ENCODE measurements at regions not wholly inside any gene's neighbourhood (a gene's known extent, or its start where the extent isn't known, plus 50 kb on each side); places are given as distances from the start of the nearest gene placed in this dataset.
"Not testable (repeated sequence)": the region's sequence is repeated elsewhere in the genome, so short reads cannot be mapped to it uniquely, and the experiment has no call there.

DNA sequence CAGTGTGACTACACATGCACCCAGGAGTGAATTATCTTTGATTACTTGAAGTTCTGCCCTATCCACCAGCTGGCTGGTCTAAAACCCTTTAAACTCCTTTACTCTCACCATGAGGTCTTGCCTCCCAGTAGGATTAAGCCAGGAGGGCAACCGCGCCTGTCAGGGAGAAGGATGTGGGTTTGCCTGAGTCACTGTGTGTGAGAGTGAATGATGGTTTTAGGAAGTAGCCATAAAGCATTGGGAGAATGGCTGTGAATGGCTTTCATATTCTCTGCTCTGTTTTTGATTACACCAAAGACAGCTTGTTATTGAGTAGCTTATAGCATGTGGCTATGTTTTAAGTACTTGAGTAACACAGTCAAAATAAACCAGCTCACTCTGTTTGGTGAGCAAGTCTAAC is 637.7 kb upstream of the TBL1XR1 start:
- DNase-seq = peak; percentile 100

GRCh38 chr3:177835917-177836316 is 638.6 kb upstream of the TBL1XR1 start:
- DNase-seq = peak; percentile 94

- DNase-seq = peak; percentile 80
Observed at GRCh38 chr3:177836671-177837070, 639.4 kb upstream of the TBL1XR1 start.

GRCh38 chr3:177837951-177838655 is 640.8 kb upstream of the TBL1XR1 start:
- DNase-seq = no peak

- DNase-seq = no peak
Observed at GRCh38 chr3:177838766-177839350, 641.6 kb upstream of the TBL1XR1 start.

DNA sequence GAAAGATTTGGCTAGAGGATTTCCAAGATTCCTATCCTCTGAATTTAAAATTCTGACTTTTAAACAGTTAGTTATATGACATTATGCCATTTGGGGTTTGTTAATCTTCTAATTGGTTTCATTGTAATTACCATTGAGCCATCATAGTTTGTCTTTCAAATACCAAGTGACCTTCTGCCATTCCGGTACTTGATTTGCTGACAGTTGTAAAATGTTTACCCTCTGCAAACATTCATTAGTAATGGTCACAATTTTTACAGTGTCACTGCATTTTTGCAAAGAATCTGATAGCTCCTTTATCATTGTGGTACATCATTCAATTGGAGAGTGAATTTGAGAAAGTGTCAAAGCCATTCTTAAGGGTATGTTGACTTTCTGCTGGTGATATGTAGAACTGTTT is 645.0 kb upstream of the TBL1XR1 start:
- no peak for DNase-seq

GRCh38 chr3:177842743-177843734 is 645.8 kb upstream of the TBL1XR1 start:
- DNase-seq = no peak

- DNase-seq = no peak
Observed at GRCh38 chr3:177852001-177852807, 654.9 kb upstream of the TBL1XR1 start.

DNA sequence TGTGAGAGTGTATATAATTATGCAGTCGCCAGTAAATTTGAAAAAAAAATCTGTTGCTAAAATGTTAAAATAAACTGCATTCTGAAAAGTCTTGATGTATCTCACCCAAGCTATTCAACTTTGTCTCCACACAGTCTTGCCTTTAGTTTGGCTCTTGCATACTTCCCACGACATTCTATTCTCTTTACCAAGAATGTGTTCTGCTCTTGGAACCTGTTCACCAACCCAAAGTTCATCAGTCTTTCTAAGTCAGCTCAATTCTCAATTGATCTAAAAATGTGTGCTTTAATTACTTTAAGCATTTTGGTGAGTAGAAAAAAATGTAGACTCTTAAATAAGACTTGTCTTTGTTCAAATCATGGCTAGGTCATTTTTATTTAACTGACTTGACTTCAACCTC is 657.7 kb upstream of the TBL1XR1 start:
- DNase-seq = no peak

DNA sequence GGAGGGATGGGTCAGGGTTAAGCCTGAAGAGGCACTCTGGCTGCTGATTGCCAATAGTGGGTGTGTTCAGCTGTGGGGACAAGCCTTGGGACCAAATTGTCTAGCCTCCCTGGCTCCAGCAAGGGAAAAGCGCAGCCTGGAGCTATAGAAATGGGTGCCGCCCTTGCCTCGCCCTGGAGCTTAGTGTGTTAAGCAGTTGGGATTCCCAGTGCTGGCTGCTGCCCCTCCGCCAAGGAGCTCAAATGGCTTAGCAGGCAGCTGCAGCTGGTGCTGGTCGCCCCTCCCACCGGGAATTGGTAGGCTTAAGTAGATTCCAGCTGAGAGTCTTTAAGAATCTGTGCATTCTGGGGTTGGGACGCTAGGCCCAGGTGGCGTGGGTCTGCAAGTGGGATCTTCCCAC is 662.9 kb upstream of the TBL1XR1 start:
- DNase-seq = no peak

DNA sequence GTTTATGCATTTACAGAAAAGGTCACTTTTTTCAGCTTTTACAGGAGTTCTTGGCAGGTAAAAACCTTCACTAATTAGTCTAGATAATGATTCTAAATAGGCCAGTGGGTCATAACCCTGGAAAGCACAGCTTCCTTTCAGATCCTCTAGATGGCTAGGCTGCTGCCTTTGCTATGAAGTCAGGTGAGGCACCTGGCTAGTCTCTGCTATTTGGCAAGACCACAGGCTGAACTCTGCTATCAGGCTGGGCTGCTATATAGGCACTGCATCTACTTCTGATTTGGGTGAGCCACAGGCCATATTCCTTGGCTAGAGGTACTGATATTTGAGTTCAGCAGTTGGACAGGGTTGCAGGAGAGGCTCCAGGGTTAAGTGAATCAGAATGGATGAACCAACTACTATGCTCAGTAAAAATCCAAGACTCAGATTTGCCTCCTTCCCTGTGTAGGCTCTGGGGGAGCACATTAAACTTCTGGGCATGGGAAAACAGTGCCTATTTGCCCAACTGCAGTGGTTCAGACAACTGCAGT is 665.7 kb upstream of the TBL1XR1 start:
- no peak for DNase-seq

DNA sequence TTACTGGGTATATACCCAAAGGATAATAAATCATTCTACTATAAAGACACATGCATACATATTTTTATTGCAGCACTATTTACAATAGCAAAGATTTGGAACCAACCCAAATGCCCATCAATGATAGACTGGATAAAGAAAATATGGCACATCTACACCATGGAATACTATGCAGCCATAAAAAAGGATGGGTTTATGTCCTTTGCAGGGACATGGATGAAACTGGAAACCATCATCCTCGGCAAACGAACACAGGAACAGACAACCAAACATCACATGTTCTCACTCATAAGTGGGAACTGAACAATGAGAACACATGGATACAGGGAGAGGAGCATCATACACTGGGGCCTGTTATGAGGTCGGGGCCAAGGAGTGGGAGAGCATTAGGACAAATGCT is 665.0 kb upstream of the KCNMB2 start:
- DNase-seq = not testable (repeated sequence)

GRCh38 chr3:177878192-177878591 is 658.0 kb upstream of the KCNMB2 start:
- no peak for DNase-seq

DNA sequence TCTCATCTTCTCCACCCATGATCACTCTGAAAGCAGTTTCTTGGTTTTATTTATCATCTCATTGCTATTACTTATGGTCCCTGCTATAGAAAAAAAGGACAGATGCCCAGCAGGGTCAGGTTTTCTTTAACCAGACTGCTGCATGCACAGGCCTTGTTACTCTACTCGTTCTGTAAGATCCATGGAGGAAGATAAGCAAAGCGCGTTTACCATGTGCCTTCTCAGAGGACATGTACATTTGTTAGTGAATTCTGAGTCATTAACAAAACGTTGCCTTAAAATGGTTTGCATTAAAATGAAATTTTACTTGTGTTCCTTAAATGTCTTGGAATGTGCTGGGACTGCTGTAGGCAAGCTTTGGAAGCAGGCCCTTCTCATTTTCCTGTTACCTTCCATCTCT is 657.3 kb upstream of the KCNMB2 start:
- DNase-seq = no peak

DNA sequence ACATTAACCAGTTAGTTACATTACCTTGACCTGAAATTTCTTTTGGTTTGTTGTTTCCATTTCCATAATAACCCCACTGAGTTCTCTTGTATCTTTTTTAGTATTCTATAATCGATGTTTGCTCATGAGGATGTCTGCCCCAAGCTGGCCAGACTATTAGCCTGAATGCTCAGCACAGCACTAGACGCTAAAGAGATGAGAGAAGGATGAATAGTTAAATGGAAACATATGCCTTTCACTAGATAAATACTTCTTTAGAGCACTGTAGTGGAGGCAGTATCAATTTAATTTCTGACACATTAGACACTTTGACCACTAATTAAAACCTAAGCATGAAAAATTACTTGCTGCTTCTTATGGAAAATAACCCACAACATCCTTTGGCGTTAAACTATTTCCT is 654.9 kb upstream of the KCNMB2 start:
- no peak for DNase-seq

DNA sequence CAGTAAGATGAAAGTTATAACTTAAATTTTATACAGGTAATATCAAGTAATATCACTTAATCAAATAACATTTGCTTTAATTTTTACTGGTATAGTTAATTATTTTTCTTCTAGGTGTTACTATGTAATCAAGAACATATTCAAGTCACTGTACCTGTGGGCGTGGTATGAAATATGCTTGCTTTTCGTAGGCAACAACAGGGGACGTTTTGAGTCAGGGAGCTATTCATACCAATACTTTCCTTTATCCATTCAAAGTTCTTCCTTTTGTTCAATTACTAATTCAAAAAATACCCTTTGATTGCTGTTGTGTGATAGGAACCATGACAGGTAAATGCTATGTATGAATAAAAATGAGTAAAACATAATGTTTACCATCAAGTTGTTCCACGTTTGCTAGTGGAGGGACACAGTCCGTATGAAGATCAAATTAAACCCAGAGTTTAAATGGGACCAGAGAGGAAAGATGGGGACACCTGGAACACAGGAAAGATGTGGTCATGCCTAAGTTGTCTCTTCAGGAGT is 654.0 kb upstream of the KCNMB2 start:
- DNase-seq = no peak

DNA sequence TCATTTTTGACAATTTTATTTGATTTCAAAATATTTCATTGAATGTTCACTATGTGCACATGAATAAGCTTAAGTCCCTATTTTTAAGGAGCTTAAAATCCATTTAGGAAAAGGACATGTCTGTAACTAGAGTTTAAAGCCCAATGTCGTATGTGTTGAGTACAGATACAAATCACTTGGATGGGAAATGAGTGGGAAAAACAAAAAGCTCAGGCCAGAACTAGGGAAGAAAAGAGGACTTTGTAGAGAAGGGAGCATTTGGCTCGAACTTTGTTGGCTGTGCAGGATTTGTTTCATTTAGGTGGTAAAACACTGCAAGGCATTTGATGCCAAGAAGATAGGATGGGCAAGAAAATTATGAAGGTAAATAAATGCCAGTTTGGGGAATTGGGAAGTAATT is 653.1 kb upstream of the KCNMB2 start:
- DNase-seq = no peak

GRCh38 chr3:177883957-177884356 is 652.3 kb upstream of the KCNMB2 start:
- no peak for DNase-seq

DNA sequence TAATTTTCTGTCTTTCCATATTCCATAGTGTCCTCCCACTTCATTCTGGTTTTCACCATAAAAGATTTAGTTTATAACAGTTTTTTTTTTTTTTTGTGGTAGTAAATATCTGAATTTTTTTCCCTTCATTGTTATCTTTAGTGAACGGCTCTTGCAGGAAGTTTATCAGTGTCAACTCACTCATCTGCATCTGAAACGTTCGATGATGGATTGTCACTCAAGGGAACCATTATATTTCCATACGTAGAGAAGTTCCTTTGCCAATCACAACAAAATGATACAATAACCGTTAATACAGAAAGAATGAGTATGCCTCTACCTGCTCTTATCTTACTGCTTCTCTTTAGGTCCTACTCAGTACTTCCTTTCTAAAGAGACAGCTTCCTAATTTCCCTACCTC is 651.2 kb upstream of the KCNMB2 start:
- DNase-seq = no peak

GRCh38 chr3:177886501-177886900 is 649.7 kb upstream of the KCNMB2 start:
- DNase-seq = no peak

DNA sequence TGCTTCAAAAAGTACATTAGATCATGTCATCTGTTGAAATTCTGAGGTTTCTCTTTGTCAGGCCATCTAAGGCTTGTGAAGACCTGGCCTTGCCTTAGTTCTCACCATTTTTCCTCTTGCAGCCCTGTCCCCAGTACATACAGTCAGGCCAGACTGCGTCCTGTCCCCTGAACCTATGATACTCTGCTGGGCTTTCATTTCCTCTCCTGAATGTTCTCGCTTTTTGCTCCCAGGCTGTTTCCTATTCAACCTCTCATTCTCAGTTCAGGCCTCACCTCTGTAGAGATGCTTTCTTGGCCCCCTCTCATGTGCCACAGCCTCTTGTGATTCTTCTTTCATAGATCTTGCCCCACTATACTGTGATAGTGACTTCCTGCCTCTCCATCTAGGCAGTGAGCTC is 648.8 kb upstream of the KCNMB2 start:
- DNase-seq = no peak

DNA sequence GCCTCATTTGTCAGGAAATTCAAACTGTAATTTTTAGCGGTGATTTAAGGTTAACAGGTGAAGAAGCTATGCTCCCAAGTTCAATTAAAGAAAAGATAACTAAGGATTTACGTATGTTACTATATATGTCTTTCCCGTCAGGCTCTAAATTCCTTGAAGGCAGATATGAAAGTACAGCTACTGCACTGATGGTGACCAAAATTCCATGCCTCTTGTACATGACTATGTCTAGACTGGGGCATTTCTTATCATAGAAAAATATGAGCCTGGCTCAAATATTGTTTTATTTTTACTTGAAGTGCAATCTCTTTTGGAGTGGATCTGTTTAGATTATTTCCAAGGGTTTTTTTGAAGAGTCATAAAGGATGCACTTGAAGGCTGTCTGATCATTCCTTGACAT is 647.1 kb upstream of the KCNMB2 start:
- DNase-seq = no peak

All from HCEC 1CT (cell line).